Karpas-422 (cell line): ENCODE measurements at regions not wholly inside any gene's neighbourhood (a gene's known extent, or its start where the extent isn't known, plus 50 kb on each side); places are given as distances from the start of the nearest gene placed in this dataset.

ENCODE experiments used
- DNase-seq: peaks from one replicate; pipeline ENCODE4 v3.0.0-alpha.2; 2015
- H2AFZ ChIP-seq: fragments of 200-600 bp; sonication (generic); 2 replicates; pipeline ENCODE4 v1.6.1; 2014; ENCODE audit warnings: antibody characterized with exemption, low read length, mixed read lengths
- H3K27ac ChIP-seq: fragments of 200-600 bp; sonication (generic); 2 replicates; pipeline ENCODE4 v1.5.1; 2014; ENCODE audit warnings: mild to moderate bottlenecking, low read length, moderate library complexity
- H3K27me3 ChIP-seq: fragments of 200-600 bp; sonication (generic); 2 replicates; pipeline ENCODE4 v1.6.1; 2014; ENCODE audit warnings: low read length, mixed read lengths
- H3K36me3 ChIP-seq: fragments of 200-600 bp; sonication (generic); 2 replicates; pipeline ENCODE4 v1.6.1; 2014; ENCODE audit warnings: low read length, mixed read lengths; ENCODE audit not compliant: insufficient read depth
- H3K4me1 ChIP-seq: fragments of 200-600 bp; sonication (generic); 2 replicates; pipeline ENCODE4 v1.6.1; 2014; ENCODE audit warnings: mild to moderate bottlenecking, low read length, mixed read lengths
- H3K4me2 ChIP-seq: fragments of 200-600 bp; sonication (generic); 2 replicates; pipeline ENCODE4 v1.6.1; 2014; ENCODE audit warnings: low read length, low read depth, mild to moderate bottlenecking; ENCODE audit not compliant: poor library complexity, severe bottlenecking
- H3K4me3 ChIP-seq: fragments of 200-600 bp; sonication (generic); 2 replicates; pipeline ENCODE4 v1.5.1; 2014; ENCODE audit warnings: mild to moderate bottlenecking, antibody characterized with exemption, low read length, mixed read lengths
- H3K79me2 ChIP-seq: fragments of 200-600 bp; sonication (generic); 2 replicates; pipeline ENCODE4 v1.6.1; 2014; ENCODE audit warnings: mild to moderate bottlenecking, low read length, mixed read lengths
- H3K9ac ChIP-seq: fragments of 200-600 bp; sonication (generic); 2 replicates; pipeline ENCODE4 v1.6.0; 2014; ENCODE audit warnings: low read length
- H3K9me2 ChIP-seq: fragments of 200-600 bp; sonication (generic), shearing (Covaris generic); replicated peaks from 2 replicates; pipeline ENCODE4 v1.6.0; 2014; ENCODE audit warnings: mild to moderate bottlenecking, low read length, moderate library complexity; ENCODE audit not compliant: insufficient read depth
- H3K9me3 ChIP-seq: fragments of 300-700, 200-600 bp; sonication (generic); 2 replicates; pipeline ENCODE4 v1.6.1; 2014; ENCODE audit warnings: low read length, mixed read lengths
- H4K20me1 ChIP-seq: fragments of 200-600 bp; sonication (generic); 2 replicates; pipeline ENCODE4 v1.6.1; 2014; ENCODE audit warnings: mild to moderate bottlenecking, antibody characterized with exemption, low read length, low read depth; ENCODE audit not compliant: insufficient read depth

GRCh38 chr5:4896328-4896727, 243.8 kb upstream of the ADAMTS16 start:
- Histone ChIP-seq H3K9me3 (no peaks in the 10 kb centered on the region), H3K4me1 (no peaks in the 10 kb centered on the region), H2AFZ (no peak overlapping the region), H4K20me1 (no peaks in the 10 kb centered on the region), H3K4me3 (no peak overlapping the region), H3K27ac (no peak overlapping the region), H3K9me2 (no peaks in the 10 kb centered on the region), H3K4me2 (no peak overlapping the region), H3K79me2 (no peaks in the 10 kb centered on the region), H3K36me3 (no peaks in the 10 kb centered on the region), H3K27me3 (no peaks in the 10 kb centered on the region), H3K9ac (no peak overlapping the region)
- DNase-seq: no peak

- Histone ChIP-seq H3K4me3 (no peak overlapping the region), H3K27me3 (no peaks in the 10 kb centered on the region), H3K4me1 (no peaks in the 10 kb centered on the region), H2AFZ (no peak overlapping the region), H3K79me2 (no peaks in the 10 kb centered on the region), H3K36me3 (no peaks in the 10 kb centered on the region), H4K20me1 (no peaks in the 10 kb centered on the region), H3K9ac (no peak overlapping the region), H3K27ac (no peak overlapping the region), H3K9me2 (no peaks in the 10 kb centered on the region), H3K9me3 (no peaks in the 10 kb centered on the region), H3K4me2 (no peak overlapping the region)
- DNase-seq: no peak
Observed at GRCh38 chr5:4901305-4901811, 238.8 kb upstream of the ADAMTS16 start.

- no peaks in the 10 kb centered on the region for H3K9me3 ChIP-seq
- no peak overlapping the region for H3K4me2 ChIP-seq
- no peaks in the 10 kb centered on the region for H3K4me1 ChIP-seq
- H3K79me2 ChIP-seq: no peaks in the 10 kb centered on the region
- H4K20me1 ChIP-seq: no peaks in the 10 kb centered on the region
- H3K9ac ChIP-seq: no peak overlapping the region
- no peaks in the 10 kb centered on the region for H3K27me3 ChIP-seq
- H3K36me3 ChIP-seq: no peaks in the 10 kb centered on the region
- no peak overlapping the region for H2AFZ ChIP-seq
- no peaks in the 10 kb centered on the region for H3K9me2 ChIP-seq
- no peak for DNase-seq
- no peak overlapping the region for H3K27ac ChIP-seq
- no peak overlapping the region for H3K4me3 ChIP-seq
Observed at GRCh38 chr5:4901924-4902323, 238.2 kb upstream of the ADAMTS16 start.

GRCh38 chr5:4905674-4906520, 234.2 kb upstream of the ADAMTS16 start:
- H3K79me2 ChIP-seq: no peaks in the 10 kb centered on the region
- no peak overlapping the region for H2AFZ ChIP-seq
- no peaks in the 10 kb centered on the region for H4K20me1 ChIP-seq
- no peak overlapping the region for H3K27ac ChIP-seq
- no peaks in the 10 kb centered on the region for H3K9me3 ChIP-seq
- no peak overlapping the region for H3K4me2 ChIP-seq
- no peak for DNase-seq
- no peaks in the 10 kb centered on the region for H3K27me3 ChIP-seq
- no peaks in the 10 kb centered on the region for H3K36me3 ChIP-seq
- H3K9me2 ChIP-seq: no peaks in the 10 kb centered on the region
- H3K9ac ChIP-seq: no peak overlapping the region
- H3K4me1 ChIP-seq: no peaks in the 10 kb centered on the region
- no peak overlapping the region for H3K4me3 ChIP-seq

DNA sequence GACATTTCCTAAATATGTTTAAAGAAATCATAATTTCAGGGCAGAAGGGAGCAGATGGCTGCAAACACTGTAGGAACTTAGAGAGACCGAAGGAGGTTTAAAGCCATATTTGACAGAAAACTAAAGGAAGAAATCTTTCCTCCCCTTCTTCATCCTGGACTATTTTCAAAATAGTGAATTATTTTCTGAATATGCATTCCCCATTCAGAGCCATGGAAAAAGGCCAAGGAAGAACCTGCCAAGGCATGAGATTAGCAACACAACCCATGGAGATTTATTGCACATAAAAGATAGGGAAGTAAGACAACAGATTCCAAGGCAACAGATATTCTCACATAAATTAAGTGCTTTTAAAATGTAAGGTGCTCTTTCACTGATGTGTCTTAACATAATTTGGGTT, 233.3 kb upstream of the ADAMTS16 start:
- Histone ChIP-seq H3K9me3 (no peaks in the 10 kb centered on the region), H3K27ac (no peak overlapping the region), H4K20me1 (no peaks in the 10 kb centered on the region), H2AFZ (no peak overlapping the region), H3K4me2 (no peak overlapping the region), H3K36me3 (no peaks in the 10 kb centered on the region), H3K9me2 (no peaks in the 10 kb centered on the region), H3K27me3 (no peaks in the 10 kb centered on the region), H3K4me1 (no peaks in the 10 kb centered on the region), H3K4me3 (no peak overlapping the region), H3K9ac (no peak overlapping the region), H3K79me2 (no peaks in the 10 kb centered on the region)
- no peak for DNase-seq

- Histone ChIP-seq H3K9ac (no peak overlapping the region), H3K4me2 (no peak overlapping the region), H3K79me2 (no peaks in the 10 kb centered on the region), H3K9me2 (no peaks in the 10 kb centered on the region), H3K27me3 (no peaks in the 10 kb centered on the region), H3K9me3 (no peaks in the 10 kb centered on the region), H4K20me1 (no peaks in the 10 kb centered on the region), H3K27ac (no peak overlapping the region), H3K4me1 (no peaks in the 10 kb centered on the region), H3K4me3 (no peak overlapping the region), H2AFZ (no peak overlapping the region), H3K36me3 (no peaks in the 10 kb centered on the region)
- DNase-seq: no peak
Observed at GRCh38 chr5:4907571-4907970, 232.6 kb upstream of the ADAMTS16 start.

DNA sequence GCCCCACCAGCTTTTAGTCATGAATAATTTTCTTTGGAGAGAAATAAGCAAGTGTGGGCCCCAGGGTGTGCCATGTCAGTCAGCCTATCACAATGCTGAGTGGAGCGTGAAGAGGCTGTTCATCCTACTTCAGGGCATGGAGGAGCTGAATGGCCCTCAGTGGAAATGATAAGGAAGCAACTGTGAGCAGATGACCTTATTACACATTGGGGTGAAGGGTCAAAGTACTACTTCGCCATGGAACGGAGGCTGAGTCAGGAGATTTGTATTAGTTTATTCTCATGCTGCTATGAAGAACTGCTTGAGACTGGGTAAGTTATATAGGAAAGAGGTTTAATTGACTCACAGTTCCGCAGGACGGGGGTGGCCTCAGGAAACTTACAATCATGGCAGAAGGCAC, 231.0 kb upstream of the ADAMTS16 start:
- DNase-seq: no peak
- H3K9ac ChIP-seq: no peak overlapping the region
- H3K9me3 ChIP-seq: no peaks in the 10 kb centered on the region
- H3K4me2 ChIP-seq: no peak overlapping the region
- no peaks in the 10 kb centered on the region; the same call in 1 of the 2 replicates for H3K9me2 ChIP-seq
- no peak overlapping the region for H3K4me3 ChIP-seq
- no peaks in the 10 kb centered on the region for H3K4me1 ChIP-seq
- H2AFZ ChIP-seq: no peak overlapping the region
- no peak overlapping the region for H3K27ac ChIP-seq
- H3K79me2 ChIP-seq: no peaks in the 10 kb centered on the region
- no peaks in the 10 kb centered on the region for H3K27me3 ChIP-seq
- no peaks in the 10 kb centered on the region for H4K20me1 ChIP-seq
- no peaks in the 10 kb centered on the region for H3K36me3 ChIP-seq

- no peak for DNase-seq
- Histone ChIP-seq H3K4me3 (no peak overlapping the region), H3K4me2 (no peak overlapping the region), H3K79me2 (no peaks in the 10 kb centered on the region), H3K27me3 (no peaks in the 10 kb centered on the region), H3K9me3 (no peaks in the 10 kb centered on the region), H3K9ac (no peak overlapping the region), H2AFZ (no peak overlapping the region), H3K27ac (no peak overlapping the region), H3K36me3 (no peaks in the 10 kb centered on the region), H3K4me1 (no peaks in the 10 kb centered on the region), H3K9me2 (no peaks in the 10 kb centered on the region; the same call in 1 of the 2 replicates), H4K20me1 (no peaks in the 10 kb centered on the region)
Observed at GRCh38 chr5:4911646-4912403, 228.3 kb upstream of the ADAMTS16 start.
